Activated T-helper 17 cell treated with anti-CD3 and anti-CD28 coated beads, Interleukin-2, amount 50 U/mL, for 72 hours (primary cell): ENCODE measurements at regions not wholly inside any gene's neighbourhood (a gene's known extent, or its start where the extent isn't known, plus 50 kb on each side); places are given as distances from the start of the nearest gene placed in this dataset.

Source experiments
- ATAC-seq: fragments of 150-1000 bp; cut with Tn5 transposase; replicated peaks from 2 replicates; pipeline ENCODE4 v1.10.0; 2021; ENCODE audit warnings: mild to moderate bottlenecking, moderate library complexity
- H3K27ac Mint-ChIP-seq: one replicate; pipeline ENCODE4 v1.8.0; 2022; ENCODE audit warnings: mixed read lengths
- H3K27me3 Mint-ChIP-seq: one replicate; pipeline ENCODE4 v1.8.0; 2022; ENCODE audit warnings: mixed read lengths
- H3K36me3 Mint-ChIP-seq: one replicate; pipeline ENCODE4 v1.8.0; 2022; ENCODE audit warnings: low read depth, mild to moderate bottlenecking, mixed read lengths
- H3K4me1 Mint-ChIP-seq: one replicate; pipeline ENCODE4 v1.8.0; 2022; ENCODE audit warnings: mixed read lengths
- H3K4me3 Mint-ChIP-seq: one replicate; pipeline ENCODE4 v1.8.0; 2022; ENCODE audit warnings: mild to moderate bottlenecking, mixed read lengths
- H3K9me3 Mint-ChIP-seq: one replicate; pipeline ENCODE4 v1.8.0; 2022; ENCODE audit warnings: mixed read lengths

DNA sequence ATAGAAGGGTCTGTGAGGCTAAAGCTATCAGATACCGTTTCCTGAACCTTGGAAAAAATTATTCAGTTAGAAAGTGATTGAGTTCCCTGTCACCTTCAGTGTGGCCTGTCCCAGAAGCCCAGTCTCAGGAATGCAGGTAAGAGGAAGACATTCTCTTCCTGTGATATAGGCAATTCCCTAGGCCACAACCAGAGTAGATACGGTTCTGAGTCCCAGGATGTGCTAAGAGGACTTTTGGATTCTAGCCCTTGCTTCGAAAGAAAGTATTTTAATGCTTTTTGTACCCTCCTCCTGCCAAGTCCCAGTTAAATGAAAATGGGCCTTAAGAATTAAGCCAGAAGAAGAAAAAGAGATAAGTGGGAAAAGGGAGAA lies 313.5 kb upstream of the PLXNA2 start:
- H3K4me1 Mint-ChIP-seq, result no peaks in the 10 kb centered on the region
- no peak overlapping the region for H3K4me3 Mint-ChIP-seq
- H3K27ac Mint-ChIP-seq, result no peak overlapping the region
- H3K27me3 Mint-ChIP-seq, result peaks cover 4% of the 10 kb centered on the region
- no peak for ATAC-seq
- no peaks in the 10 kb centered on the region for H3K36me3 Mint-ChIP-seq
- H3K9me3 Mint-ChIP-seq, result no peaks in the 10 kb centered on the region

DNA sequence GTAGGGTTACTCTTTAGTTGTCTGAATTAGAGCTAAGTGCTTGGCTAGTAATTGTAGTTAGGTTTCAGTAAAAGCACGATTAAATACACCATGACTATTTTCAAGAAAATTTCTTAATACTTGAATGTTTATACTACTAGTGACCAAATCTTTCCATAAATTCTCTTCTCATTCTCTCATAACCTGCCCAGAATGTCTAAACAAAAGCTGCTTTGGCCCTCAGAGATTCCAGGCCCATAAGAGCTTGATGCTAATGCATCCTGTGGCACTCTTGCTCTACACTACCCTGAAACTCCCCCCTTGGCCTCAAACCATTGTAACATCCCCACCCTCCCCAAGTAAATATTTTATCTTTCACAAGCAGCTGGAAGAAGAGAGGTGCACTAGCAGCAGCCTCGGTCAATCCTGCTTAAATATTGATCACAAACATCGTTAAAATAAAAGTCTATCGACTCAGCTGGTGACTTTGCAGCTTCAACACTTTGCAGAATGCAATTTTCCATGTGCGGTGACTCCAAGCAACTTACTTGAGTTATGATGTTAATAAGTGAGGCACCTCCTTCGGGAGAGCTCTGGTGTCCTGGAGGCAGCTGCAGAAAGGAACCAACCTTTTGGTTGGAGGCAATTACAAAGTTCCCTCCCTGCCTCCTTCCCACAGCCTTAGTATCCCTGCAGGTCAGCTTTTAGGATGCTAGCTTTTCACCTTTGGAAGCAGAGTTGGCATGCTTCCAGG lies 315.6 kb upstream of the PLXNA2 start:
- Mint-ChIP-seq H3K9me3 (no peaks in the 10 kb centered on the region), H3K4me3 (no peak overlapping the region), H3K27me3 (peaks cover 6% of the 10 kb centered on the region), H3K36me3 (no peaks in the 10 kb centered on the region), H3K27ac (no peak overlapping the region), H3K4me1 (no peaks in the 10 kb centered on the region)
- ATAC-seq, result no peak

DNA sequence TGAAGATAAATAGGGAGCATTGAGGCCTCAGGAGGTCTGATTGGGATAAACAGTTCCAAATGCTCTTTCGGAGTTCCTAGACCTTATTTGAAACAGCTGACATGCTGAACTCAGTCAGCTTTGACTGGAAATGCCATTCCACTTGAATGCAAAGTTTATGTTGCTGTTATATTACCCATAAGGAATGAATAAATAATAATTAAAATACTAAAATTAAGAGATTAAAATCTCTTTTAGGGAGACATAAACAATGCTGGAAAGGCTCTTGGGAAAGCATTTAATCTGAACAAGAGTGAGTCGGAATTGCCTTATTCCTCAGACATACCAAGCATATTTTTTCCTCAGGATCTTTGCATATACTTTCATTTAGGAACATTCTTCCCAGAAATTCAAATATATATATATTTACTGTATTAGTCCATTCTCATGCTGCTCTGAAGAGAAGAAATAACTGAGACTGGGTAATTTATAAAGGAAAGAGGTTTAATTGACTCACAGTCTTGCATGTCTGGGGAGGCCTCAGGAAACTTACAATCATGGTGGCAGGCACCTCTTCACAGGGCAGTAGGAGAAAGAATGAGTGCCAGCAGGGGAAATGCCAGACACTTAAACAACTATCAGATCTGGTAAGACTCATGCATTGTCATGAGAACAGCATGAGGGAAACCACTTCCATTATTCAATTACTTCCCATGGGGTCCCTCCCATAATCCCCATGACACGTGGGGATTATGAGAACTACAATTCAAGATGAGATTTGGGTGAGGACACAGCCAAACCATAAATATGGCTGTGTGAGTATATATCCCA lies 318.2 kb upstream of the PLXNA2 start:
- ATAC-seq, result no peak
- H3K27ac Mint-ChIP-seq, result no peak overlapping the region
- H3K4me1 Mint-ChIP-seq, result no peaks in the 10 kb centered on the region
- peaks cover 10% of the 10 kb centered on the region for H3K27me3 Mint-ChIP-seq
- H3K4me3 Mint-ChIP-seq, result no peak overlapping the region
- H3K36me3 Mint-ChIP-seq, result no peaks in the 10 kb centered on the region
- H3K9me3 Mint-ChIP-seq, result no peaks in the 10 kb centered on the region

DNA sequence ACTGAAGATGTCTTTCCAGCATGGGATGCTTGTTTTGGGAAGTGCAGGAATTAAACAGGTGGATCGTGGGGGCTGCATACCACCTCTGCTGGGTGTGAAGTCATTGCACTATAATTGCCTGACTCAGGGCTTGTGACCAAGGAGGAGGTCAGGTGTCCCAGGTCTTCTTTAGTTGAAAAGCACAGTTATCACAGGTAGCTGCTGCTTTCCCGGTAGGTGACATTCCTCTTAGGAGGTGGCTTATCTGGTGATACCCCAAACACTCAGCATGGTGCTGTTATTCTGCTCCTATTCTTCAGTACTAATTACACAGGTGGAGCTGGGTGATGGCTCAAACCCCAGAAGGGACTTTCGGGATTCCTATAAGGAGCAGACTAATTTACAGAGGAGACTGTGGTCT lies 320.3 kb upstream of the PLXNA2 start:
- Mint-ChIP-seq H3K4me1 (no peaks in the 10 kb centered on the region), H3K27me3 (peaks cover 23% of the 10 kb centered on the region), H3K36me3 (no peaks in the 10 kb centered on the region), H3K9me3 (no peaks in the 10 kb centered on the region), H3K27ac (no peak overlapping the region), H3K4me3 (no peak overlapping the region)
- no peak for ATAC-seq

DNA sequence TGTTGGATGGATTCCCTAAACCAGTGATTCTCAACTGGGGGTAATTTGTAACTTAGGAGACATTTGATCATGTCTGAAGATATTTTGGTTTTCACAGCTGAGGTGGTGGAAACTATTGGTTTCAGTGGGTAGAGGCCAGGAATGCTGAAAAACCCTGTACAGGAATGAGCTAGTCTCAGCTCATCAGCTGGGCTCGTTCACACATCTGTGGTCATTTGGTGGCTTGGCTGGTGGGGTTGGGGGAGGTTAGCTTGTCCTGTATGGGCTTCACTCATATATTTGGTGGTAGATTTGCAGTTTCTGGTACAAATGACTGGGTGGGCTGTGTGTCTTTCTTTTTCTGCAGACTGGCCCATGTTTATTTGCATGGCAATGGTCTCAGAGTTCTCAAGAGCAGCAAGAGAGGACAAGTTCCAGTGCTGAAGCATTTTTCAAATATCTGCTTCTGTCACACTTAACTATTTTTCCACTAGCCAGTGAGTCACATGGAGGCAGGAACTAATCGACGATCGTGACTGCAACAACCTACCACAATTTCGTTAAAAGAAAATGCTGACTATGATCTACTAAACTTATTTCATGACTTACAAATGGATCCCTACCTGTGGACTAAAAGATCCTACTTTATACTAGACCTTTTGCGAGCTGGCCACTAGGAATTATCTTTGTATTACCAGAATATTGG lies 321.7 kb upstream of the PLXNA2 start:
- Mint-ChIP-seq H3K4me1 (no peaks in the 10 kb centered on the region), H3K9me3 (no peaks in the 10 kb centered on the region), H3K27me3 (peaks cover 29% of the 10 kb centered on the region), H3K4me3 (no peak overlapping the region), H3K36me3 (no peaks in the 10 kb centered on the region), H3K27ac (no peak overlapping the region)
- no peak for ATAC-seq

DNA sequence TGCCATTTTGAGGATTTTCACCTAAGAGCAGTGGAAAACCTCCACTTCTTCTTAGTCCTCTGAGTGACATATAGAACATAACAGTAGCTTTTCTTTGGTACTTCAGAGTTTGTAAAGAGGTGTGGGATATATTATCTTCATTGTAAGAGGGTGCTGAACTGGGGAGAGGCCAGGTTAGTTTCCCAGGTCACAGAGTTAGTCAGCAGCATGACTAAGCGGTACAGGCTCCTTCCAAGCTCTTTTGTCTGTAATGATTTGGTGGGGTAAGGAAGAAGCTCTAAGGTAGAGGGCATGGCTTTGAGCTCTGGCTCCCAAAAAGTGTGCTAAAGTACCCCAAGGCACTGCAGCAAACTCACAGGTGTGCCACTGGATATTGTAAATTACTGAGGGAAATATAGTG lies 325.0 kb upstream of the PLXNA2 start:
- H3K36me3 Mint-ChIP-seq, result no peaks in the 10 kb centered on the region
- H3K4me3 Mint-ChIP-seq, result no peak overlapping the region
- ATAC-seq, result no peak

DNA sequence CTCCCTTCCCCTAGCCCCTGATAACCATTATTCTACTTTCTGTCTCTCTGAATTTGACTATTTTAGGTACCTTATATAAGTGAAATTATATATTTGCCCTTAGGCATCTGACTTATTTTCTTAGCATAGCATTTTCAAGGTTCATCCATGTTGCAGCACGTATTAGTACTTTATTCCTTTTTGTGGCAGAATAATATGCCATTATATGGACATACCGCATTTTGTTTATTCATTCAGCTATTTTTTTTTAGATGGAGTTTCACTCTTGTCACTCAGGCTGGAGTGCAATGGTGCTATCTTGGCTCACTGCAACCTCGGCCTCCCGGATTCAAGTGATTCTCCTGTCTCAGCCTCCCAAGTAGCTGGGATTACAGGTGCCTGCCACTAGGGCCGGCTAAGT lies 326.2 kb upstream of the PLXNA2 start:
- peaks cover 20% of the 10 kb centered on the region for H3K27me3 Mint-ChIP-seq
- no peak overlapping the region for H3K4me3 Mint-ChIP-seq
- H3K4me1 Mint-ChIP-seq, result no peaks in the 10 kb centered on the region
- H3K9me3 Mint-ChIP-seq, result no peaks in the 10 kb centered on the region
- no peak for ATAC-seq
- H3K36me3 Mint-ChIP-seq, result no peaks in the 10 kb centered on the region
- H3K27ac Mint-ChIP-seq, result no peak overlapping the region

More for the DNA sequence above, 325.0 kb upstream of the PLXNA2 start:
- peaks cover 26% of the 10 kb centered on the region for H3K27me3 Mint-ChIP-seq
- H3K9me3 Mint-ChIP-seq, result no peaks in the 10 kb centered on the region
- no peak overlapping the region for H3K27ac Mint-ChIP-seq
- H3K4me1 Mint-ChIP-seq, result no peaks in the 10 kb centered on the region

DNA sequence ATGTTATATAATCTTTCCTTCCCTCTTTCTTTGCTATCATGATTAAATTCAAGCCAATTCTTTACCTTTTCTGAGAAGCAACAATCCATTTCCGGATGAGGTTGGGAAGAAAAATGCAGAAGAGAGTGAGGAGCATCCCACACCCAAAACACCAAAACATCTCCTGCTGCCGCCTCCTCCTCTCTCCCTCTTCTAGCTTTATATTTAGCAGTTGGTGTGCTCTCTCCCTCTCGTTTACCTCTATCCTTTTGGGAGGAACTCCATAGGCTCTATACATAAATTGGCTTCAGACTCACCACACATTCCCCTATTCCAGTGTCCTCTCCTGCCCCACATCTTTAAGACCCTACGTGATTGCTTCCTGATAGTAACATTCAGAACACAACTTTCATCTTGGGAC lies 332.2 kb upstream of the PLXNA2 start:
- no peaks in the 10 kb centered on the region for H3K36me3 Mint-ChIP-seq
- no peak for ATAC-seq
- H3K27me3 Mint-ChIP-seq, result no peaks in the 10 kb centered on the region
- no peak overlapping the region for H3K4me3 Mint-ChIP-seq
- no peaks in the 10 kb centered on the region for H3K9me3 Mint-ChIP-seq
- no peak overlapping the region for H3K27ac Mint-ChIP-seq
- no peaks in the 10 kb centered on the region for H3K4me1 Mint-ChIP-seq

DNA sequence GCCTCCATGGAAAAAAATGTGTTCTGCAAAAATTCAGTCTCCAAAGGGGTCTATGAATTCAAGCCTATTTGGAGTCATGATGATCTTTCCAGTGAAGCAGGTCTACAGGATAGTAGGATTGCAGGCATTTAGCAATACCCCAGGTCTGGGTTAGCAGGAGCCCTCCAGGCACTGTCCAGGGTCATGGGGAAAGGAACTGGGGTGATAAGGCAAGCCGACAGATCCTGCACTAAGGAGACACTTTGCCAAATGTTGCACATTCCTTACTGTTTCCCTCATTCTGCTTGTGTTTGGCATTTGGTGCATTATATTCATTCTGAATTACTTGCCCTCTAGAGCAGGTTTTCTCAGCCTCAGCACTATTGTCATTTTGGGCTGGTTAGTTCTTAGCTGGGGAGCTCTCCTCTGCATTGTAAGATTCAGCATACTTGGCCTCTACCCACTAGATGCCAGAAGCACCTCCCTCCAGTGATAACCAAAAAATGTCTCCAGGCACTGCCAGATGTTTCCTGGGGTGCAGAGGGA lies 333.3 kb upstream of the PLXNA2 start:
- H3K4me1 Mint-ChIP-seq, result no peaks in the 10 kb centered on the region
- no peak for ATAC-seq
- H3K27me3 Mint-ChIP-seq, result peaks cover 2% of the 10 kb centered on the region
- H3K36me3 Mint-ChIP-seq, result no peaks in the 10 kb centered on the region
- H3K9me3 Mint-ChIP-seq, result no peaks in the 10 kb centered on the region
- H3K27ac Mint-ChIP-seq, result no peak overlapping the region
- H3K4me3 Mint-ChIP-seq, result no peak overlapping the region

DNA sequence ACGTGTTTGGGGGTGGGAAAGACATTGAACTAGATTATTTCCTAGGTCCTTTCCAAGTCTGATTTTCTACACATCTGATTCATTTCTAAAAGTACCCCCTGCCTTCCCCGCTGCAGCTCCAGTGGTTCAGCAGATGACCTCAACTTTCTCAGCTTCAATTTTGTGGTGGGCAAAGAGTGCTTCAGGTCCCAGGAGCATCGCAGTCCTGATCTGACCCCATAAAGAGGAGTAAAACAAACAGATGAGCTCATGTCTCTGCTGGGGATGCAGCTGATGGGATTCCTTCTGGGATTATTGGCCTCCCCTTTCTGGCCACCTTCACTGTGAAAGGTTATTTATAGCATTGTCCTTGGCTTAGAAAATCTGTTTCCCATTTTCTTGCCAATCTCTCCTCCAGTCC lies 337.0 kb upstream of the PLXNA2 start:
- H3K4me1 Mint-ChIP-seq, result no peaks in the 10 kb centered on the region
- no peak overlapping the region for H3K27ac Mint-ChIP-seq

DNA sequence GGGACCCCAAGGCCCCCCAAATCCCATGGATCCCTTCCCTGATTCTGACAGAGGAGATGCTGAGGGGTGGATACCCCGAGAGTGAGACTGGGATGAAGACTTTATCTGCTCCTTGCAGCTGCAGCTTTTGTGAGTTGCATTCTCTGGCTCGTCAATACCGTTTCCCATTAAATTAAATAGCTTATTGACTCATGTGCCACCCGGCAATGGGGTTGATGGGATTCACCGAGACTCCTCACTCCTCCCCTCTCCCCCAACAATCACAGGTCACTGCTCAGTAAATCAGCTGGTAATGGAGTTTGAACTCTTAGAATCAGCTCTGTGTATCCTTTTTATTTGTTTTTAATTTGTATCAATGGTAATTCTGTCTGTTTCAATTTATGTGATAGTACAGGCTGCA lies 337.5 kb upstream of the PLXNA2 start:
- H3K4me3 Mint-ChIP-seq, result no peak overlapping the region
- peaks cover 4% of the 10 kb centered on the region for H3K27me3 Mint-ChIP-seq
- no peaks in the 10 kb centered on the region for H3K36me3 Mint-ChIP-seq
- ATAC-seq, result no peak
- no peaks in the 10 kb centered on the region for H3K9me3 Mint-ChIP-seq
- no peaks in the 10 kb centered on the region for H3K4me1 Mint-ChIP-seq
- no peak overlapping the region for H3K27ac Mint-ChIP-seq

More for the DNA sequence above, 337.0 kb upstream of the PLXNA2 start:
- Mint-ChIP-seq H3K27me3 (peaks cover 4% of the 10 kb centered on the region), H3K9me3 (no peaks in the 10 kb centered on the region), H3K4me3 (no peak overlapping the region), H3K36me3 (no peaks in the 10 kb centered on the region)
- ATAC-seq, result no peak

DNA sequence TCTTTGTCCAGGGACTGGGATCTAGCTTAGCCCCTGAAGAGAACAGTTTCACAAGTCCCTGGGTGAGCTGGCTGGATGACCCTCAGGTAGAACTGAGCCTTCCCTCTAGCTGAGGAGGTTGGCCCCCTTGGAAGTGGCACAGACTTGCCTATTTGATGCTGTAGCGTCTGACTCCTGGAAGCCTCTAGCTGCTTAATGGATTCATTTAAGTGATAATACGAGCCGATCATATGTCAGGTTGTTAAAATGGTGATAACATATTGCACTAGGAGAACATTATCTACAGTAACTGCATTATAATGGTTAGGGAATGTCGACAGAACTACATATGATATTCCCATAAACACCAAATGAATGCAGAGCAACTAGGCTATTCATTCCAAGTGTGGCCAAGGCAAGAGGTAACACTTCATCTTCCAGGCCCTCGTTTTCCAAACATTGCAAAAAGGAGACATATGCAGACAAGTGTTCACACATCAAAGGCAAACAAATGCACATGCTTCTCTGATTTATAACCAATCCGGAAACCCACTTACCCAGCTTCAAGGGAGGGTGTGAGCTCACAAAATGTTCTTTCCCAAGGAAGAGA lies 340.1 kb upstream of the PLXNA2 start:
- Mint-ChIP-seq H3K9me3 (no peaks in the 10 kb centered on the region), H3K4me3 (no peak overlapping the region), H3K27ac (no peak overlapping the region), H3K36me3 (no peaks in the 10 kb centered on the region), H3K4me1 (no peaks in the 10 kb centered on the region), H3K27me3 (peaks cover 7% of the 10 kb centered on the region)
- ATAC-seq, result no peak

DNA sequence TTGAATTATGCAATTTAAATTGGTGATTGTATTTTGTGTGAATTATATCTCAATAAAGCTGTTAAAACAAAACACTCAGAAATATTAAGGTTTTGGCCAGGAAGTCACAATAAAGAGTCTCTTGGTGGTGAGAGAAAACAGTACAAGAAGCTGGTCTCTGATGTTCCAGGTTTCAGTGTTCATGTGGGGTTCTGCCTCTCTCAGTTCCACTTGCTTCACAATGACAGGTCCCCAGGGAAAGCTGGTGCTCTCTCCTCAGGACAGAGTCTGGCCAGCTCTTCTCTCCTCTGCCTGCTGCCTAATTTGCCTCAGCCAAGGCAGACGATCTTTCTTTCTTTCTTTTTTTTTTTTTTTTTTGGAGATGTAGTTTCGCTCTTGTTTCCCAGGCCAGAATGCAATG lies 342.9 kb upstream of the PLXNA2 start:
- no peak overlapping the region for H3K27ac Mint-ChIP-seq
- no peak for ATAC-seq
- H3K4me1 Mint-ChIP-seq, result no peaks in the 10 kb centered on the region
- no peaks in the 10 kb centered on the region for H3K36me3 Mint-ChIP-seq
- no peak overlapping the region for H3K4me3 Mint-ChIP-seq
- no peaks in the 10 kb centered on the region for H3K9me3 Mint-ChIP-seq
- H3K27me3 Mint-ChIP-seq, result peaks cover 11% of the 10 kb centered on the region

DNA sequence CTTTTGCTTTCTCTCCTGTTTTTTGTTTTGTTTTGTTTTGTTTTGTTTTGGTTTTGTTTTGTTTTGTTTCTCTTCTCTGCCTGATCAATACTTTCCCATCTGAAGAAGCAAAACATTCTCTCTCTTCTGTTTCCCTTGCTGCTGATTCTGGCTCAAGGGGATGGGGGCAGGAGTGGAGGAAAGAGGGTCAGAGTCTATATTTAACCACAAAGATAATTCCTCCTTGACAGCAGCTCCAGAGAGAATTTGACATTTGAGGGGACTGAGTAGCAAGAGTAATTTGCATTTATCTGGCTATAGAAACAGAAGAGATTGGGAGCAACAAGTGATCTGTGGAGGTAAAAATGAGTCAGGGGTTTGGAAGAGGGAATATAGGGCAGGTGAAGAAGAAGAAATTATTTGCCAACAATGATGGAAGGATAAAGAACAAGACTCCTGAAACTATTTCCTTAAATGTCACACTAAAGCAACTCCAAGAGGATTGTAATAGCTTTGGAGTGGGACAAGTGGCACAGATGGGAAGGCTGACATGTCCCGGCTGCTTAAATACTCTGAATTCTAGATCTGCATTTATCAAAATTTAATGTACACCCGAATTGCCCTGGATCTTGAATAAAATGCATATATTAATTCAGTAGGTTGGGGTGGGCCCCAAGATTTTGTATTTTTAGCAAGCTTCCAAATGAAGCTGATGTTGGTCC lies 349.3 kb upstream of the PLXNA2 start:
- H3K9me3 Mint-ChIP-seq, result no peaks in the 10 kb centered on the region
- no peak overlapping the region for H3K4me3 Mint-ChIP-seq
- no peaks in the 10 kb centered on the region for H3K4me1 Mint-ChIP-seq
- no peak overlapping the region for H3K27ac Mint-ChIP-seq
- peaks cover 14% of the 10 kb centered on the region for H3K27me3 Mint-ChIP-seq
- H3K36me3 Mint-ChIP-seq, result no peaks in the 10 kb centered on the region
- ATAC-seq, result no peak
